G401 (cell line): ENCODE measurements at regions not wholly inside any gene's neighbourhood (a gene's known extent, or its start where the extent isn't known, plus 50 kb on each side); places are given as distances from the start of the nearest gene placed in this dataset.
"Not testable (repeated sequence)": the region's sequence is repeated elsewhere in the genome, so short reads cannot be mapped to it uniquely, and the experiment has no call there.

Experiments
- DNase-seq: peaks from one replicate; pipeline ENCODE4 v3.0.0-alpha.2; 2015; ENCODE audit warnings: low spot score
- in situ Hi-C: cut with HindIII; loops from 2 replicates; pipeline ENCODE4 v1.10.0; 2016; ENCODE audit warnings: low sequenced_read_pairs, mixed read lengths

- DNase-seq: no peak
- in situ Hi-C loops: no loop called here
These were observed 156.1 kb upstream of the EOLA2 start for GRCh38 chrX:150094375-150094774.

DNA sequence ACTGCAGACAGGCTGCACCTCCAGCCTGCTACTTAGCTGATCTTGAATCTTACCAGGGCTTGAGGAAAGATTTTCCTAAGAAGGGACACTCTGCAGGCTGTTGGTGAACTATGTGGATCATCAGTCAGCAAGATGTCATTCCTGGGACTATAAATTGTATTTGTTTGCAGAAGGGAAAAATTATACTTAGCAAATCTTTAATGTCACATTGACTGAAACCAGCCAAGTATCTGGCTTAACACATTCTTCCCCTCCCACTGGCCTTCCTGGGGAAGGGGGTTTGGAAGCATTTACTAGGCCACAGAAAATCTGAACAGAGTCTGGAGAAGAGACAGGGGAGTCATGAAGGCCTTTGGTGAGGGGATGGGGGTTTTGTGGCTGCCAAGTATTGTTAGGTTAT is 156.7 kb upstream of the EOLA2 start:
- in situ Hi-C loops: no loop called here

DNA sequence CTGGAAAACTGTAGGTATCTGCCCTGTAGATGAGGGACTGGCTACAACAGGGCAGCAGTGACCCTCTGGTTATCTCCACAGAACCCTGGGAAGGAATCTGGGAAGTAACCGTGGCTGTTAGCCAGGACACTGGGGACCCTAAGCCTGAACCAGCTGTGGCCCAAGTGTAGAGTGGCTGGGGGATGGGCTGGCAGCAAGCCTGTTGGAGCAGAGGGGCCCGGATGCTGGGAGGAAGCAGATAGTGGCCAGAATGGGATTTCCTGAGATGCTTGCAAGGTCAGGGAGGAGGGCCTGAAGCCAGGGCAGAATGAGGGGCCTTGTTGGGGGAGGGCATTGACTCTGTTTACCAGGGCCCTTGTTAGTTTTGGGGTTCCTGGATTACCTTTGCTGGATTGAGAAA is 161.0 kb upstream of the EOLA2 start:
- in situ Hi-C loops: no loop called here
- DNase-seq: no peak

More for the DNA sequence above, 156.7 kb upstream of the EOLA2 start:
- DNase-seq: no peak

GRCh38 chrX:150100261-150100660 is 162.0 kb upstream of the EOLA2 start:
- in situ Hi-C loops: no loop called here
- DNase-seq: no peak

- in situ Hi-C loops: no loop called here
- no peak for DNase-seq
These were observed 180.2 kb upstream of the EOLA2 start for GRCh38 chrX:150118476-150118875.

DNA sequence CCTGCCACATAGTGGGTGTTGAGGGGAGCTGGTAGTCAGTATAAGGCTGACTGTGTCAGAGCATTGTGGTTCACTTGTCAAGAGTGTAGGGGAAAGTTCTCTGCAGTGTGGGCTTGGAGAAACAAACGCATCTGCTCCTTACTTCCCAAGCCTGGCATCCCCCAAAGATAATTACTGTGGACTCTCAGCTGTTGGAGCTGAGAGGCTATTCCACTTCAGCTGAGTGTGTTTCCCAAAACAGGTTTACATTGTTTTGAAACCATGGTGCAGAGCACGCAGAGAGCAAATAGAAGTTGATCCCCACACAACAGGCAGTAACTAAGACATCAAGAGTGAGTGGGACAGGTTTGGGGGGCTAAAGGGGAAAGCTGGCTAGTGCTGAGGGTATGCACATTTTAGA is 181.0 kb upstream of the EOLA2 start:
- in situ Hi-C loops: no loop called here
- DNase-seq: no peak

GRCh38 chrX:150125045-150125444 is 186.8 kb upstream of the EOLA2 start:
- in situ Hi-C loops, DNase-seq: not testable (repeated sequence)

- in situ Hi-C loops: no loop called here
- DNase-seq: no peak
These were observed 188.9 kb upstream of the EOLA2 start for GRCh38 chrX:150127216-150127615.

DNA sequence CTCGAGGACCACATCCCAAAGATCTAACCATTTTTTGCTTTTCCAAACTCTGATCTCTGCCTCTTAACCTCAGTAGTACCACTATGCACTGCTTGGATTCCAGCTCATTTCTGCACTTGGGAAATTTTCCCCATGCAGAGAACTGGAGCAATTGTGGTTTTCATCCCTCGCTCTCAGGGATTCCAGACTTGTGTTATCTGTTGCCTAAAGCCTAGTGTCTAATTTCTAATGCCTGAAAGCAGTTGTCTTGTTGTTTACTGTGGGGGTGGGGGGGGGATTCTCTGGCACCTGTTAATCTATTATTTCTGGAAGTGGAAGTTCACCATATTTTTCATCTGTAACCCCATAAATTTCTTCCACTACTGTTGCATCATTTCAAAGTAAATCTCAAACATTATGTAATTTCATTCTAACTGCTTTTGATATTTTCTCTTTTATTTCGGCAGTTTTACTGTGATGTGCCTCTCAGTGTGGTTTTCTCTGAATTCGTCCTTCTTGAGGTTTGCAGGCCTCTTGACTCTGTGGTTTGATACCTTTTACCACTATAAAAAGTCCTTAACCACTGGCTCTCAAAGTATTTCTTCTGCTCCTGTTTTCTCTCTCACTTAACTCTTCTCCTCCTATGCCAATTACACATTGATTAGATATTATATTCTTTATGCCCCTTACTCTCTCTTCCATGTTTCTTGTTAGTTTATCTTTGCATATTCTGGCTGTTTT is 205.6 kb upstream of the EOLA2 start:
- DNase-seq: no peak
- in situ Hi-C loops: no loop called here

DNA sequence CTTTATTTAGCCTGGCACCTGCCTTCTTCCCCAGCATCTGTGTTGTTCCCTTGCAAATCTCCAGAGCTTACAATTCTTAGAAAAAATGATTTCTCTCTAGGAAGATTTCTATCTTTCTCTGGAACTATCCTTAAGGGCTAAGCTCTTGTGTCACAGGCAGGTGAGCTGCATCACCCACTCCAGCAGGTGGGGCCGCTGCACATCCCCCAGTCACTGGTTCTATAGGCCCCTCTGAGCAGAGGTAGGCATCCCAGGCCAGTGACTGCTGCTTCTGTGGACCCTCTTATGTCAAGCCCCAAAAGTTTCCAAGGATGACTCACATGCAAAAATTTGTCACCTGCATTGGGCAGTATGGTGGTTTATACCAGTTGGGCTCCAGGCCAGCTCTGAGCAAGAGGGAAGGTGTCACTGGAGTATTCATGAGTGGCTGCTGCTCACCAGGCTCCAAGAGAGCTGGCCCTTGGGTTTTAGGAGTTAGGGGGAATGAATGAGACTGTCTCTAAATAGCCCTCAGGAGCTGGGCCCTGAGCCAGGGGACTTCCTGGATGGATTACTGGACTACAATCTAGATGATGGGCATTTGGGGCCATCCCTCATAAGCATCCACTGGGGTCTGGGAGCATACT is 208.1 kb upstream of the EOLA2 start:
- DNase-seq: no peak
- in situ Hi-C loops: no loop called here

DNA sequence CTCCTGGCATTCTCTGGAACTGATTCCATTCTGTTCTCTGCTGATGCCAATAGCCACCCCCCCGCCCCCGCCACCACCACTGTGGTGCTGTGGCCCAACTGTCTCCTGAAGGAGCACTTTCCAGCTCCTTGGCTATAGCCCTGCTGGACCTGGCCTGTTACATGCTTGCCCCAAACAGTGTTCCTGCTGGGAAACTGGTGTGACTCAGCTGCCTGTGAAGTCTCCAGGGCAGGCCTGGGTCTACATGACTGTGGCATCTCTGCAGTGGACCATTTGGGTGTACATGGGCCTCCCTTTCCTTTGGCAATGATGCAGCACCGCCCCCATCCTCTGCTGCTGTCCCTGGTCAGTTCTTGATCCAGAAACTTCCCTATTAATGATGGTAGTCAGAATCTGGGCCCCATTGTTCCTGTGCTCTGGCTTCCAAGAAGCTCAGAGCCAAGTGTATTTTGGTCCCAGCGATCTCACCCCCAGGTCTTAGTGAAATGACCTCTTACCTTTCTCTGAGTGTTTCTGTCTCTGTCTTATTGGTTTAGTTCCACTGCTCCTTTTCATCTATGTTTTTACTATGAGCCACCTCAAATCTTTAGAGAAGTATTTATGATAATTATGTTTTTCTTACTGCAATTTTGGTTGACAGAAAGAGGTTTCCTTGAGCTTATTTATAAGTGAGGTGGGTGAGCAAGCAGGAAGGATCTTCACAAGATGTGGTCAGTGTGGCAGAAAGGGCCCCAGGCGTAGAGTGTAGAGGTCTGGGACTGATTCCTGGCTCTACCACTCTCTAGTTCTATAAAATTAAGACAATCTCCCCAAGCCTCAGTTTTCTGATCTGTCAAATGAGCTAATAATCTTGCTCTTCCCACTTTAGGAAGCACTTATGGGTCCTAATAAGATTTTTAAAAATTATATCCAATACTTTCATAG is 210.7 kb upstream of the EOLA2 start:
- in situ Hi-C loops: no loop called here
- no peak for DNase-seq

DNA sequence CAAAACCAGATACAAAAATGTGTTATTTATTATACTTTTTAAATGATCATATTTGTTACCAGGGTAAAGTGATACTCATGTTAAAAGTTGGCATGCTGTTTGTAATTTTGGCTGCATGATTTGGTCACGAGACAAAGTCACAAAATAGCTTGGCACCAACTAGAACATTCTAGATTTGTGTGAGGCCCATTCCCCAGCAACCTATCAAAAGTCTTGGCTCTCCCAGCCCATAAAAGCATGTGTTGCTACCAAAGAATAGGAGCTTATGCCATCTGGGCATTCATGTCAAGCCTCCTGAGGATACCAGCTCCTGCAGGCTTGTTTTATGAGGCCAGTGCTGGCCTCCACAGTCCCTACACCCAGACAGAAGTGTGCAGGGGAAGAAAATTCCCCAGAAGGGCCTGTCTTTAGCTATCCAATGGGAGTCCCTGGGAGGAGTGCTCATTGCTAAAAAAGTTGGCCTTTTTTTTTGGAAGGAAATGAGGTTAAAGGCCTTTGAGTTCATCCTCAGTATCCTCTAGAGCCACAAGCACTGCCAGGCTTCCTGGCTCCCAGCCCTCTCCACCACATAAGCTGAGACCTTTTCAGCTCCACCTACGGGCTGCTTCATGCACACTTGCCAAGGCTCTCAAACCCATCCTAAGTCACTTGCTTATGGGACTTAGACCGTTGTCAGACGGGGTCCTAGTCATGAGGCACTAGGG is 211.9 kb upstream of the EOLA2 start:
- in situ Hi-C loops: no loop called here

DNA sequence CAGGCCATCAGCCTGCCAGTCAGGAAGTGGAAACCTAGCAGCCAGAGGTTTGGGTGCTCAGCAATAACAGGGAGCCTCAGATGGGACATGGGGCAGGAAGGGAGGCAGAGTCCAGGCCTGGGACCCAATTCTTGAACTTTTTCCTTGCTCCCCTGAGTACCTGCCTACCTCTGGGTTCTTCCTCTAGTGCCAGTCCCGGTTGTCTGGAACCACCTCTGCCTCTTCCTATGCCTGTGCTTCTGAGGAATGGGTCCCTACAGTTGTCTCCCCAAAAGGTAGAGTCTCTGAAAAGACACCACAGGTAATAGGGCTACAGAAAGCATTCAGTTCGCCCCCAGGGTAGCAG is 212.4 kb upstream of the MAMLD1 start:
- no peak for DNase-seq
- in situ Hi-C loops: no loop called here

More for the DNA sequence above, 211.9 kb upstream of the EOLA2 start:
- DNase-seq: peak; percentile 2

DNA sequence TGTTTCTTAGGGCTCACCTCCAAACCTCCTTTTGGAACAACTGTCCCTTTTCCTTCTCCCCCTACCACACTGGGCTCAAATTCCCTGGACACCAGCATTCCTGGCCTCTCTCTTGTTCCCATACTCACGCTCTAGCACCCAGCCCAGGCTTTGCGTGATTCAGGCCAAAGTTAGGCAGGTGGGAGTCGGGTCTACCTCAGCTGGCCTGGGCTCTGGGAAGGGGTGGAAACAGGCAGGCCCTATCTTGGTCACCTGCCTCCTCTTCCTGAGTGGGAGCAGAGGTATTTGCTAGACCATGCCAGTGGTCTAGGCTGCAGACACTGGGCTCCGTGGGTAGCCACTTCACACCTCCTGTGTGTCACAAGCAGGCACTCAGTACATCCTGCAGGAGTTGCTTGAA is 211.1 kb upstream of the MAMLD1 start:
- in situ Hi-C loops: no loop called here
- no peak for DNase-seq

DNA sequence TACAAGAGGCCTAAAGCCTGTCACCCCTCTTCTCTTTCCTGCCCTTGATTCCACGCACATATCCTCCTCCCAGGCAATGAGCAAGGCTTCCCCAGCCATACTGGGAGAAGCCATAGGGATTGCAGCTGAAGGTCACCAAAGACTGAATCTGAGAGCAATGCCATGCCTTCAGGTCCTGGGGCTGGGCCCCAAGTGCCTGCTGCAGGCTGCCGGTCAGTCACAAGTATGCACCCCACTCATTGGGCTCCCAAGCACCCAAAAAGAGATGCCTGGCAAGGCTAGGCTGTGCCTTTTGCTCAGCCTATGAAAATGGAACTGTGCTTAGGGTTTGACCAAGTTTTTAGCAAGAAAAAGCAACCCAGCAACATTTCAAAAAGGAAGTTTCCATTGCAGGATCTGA is 210.6 kb upstream of the MAMLD1 start:
- no peak for DNase-seq
- in situ Hi-C loops: no loop called here

- in situ Hi-C loops: no loop called here
These were observed 207.6 kb upstream of the MAMLD1 start for GRCh38 chrX:150155436-150156035.

DNA sequence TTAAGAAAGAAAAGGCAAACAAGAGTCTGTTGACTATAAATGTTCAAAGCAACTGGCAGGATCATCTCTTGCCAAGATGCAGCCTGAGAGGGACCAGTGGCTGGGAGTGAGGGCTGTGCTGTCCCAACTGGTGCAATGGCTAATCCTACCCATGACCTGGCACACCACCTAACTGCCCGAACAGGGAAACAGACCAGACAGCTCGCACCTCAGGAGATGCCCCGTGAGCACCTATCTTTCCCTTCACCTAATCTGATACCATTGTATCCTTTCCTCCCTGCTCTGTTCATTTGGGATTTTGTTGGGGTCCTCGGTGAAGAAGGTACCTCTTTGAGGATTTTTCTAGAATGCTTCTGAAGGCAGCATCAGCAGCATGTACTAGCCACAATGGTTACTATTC is 206.5 kb upstream of the MAMLD1 start:
- in situ Hi-C loops: no loop called here
- no peak for DNase-seq

More at GRCh38 chrX:150155436-150156035, 207.6 kb upstream of the MAMLD1 start:
- no peak for DNase-seq

DNA sequence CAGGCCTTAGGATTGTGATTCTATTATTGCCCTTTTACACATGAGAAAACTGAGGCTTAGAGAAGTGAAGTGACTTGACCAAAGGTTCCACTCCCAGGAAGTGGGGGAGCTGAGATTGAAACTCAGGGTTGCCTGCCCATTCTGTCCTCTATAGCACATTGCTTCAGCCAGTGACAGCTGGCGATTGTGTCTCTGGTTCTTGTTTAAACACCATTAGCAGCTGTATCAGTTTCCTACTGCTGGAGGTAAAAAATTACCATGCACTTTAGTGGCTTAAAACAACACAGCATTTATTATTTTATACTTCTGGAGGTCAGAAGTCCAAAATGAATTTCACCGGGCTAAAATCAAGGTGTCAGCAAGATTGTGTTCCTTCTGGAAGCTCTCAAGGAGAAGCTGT is 205.8 kb upstream of the MAMLD1 start:
- DNase-seq: no peak
- in situ Hi-C loops: no loop called here
